GM19240 (cell line): ENCODE measurements at regions not wholly inside any gene's neighbourhood (a gene's known extent, or its start where the extent isn't known, plus 50 kb on each side); places are given as distances from the start of the nearest gene placed in this dataset.

Source experiments
- DNase-seq: peaks from one replicate; pipeline ENCODE4 v3.0.0; 2011; ENCODE audit warnings: low spot score; ENCODE audit not compliant: insufficient read length

- no peak for DNase-seq
Measured at GRCh38 chr20:22652681-22653588, 68.6 kb upstream of the FOXA2 start.

GRCh38 chr20:22653658-22654642, 69.6 kb upstream of the FOXA2 start:
- DNase-seq: no peak

GRCh38 chr20:22663528-22664025, 79.2 kb upstream of the FOXA2 start:
- DNase-seq: no peak

GRCh38 chr20:22667198-22667597, 82.8 kb upstream of the FOXA2 start:
- no peak for DNase-seq

GRCh38 chr20:22672191-22672590, 87.8 kb upstream of the FOXA2 start:
- no peak for DNase-seq

- DNase-seq: no peak
Measured at GRCh38 chr20:22673467-22673866, 89.1 kb upstream of the FOXA2 start.

GRCh38 chr20:22675341-22675740, 91.0 kb upstream of the FOXA2 start:
- no peak for DNase-seq

- DNase-seq: no peak
Measured at GRCh38 chr20:22678678-22679077, 94.3 kb upstream of the FOXA2 start.

GRCh38 chr20:22679197-22679596, 94.8 kb upstream of the FOXA2 start:
- DNase-seq: no peak

- DNase-seq: no peak
Measured at GRCh38 chr20:22680031-22680740, 95.8 kb upstream of the FOXA2 start.

GRCh38 chr20:22681591-22682248, 97.3 kb upstream of the FOXA2 start:
- DNase-seq: no peak

GRCh38 chr20:22682381-22682780, 98.0 kb upstream of the FOXA2 start:
- DNase-seq: no peak

GRCh38 chr20:22684072-22684762, 99.8 kb upstream of the FOXA2 start:
- peak; percentile 17 for DNase-seq

GRCh38 chr20:22684763-22685443, 100.5 kb upstream of the FOXA2 start:
- DNase-seq: no peak

- DNase-seq: no peak
Measured at GRCh38 chr20:22686097-22686496, 101.7 kb upstream of the FOXA2 start.

- no peak for DNase-seq
Measured at GRCh38 chr20:22687676-22688349, 103.4 kb upstream of the FOXA2 start.

- no peak for DNase-seq
Measured at GRCh38 chr20:22688485-22688884, 104.1 kb upstream of the FOXA2 start.

GRCh38 chr20:22689266-22689665, 104.9 kb upstream of the FOXA2 start:
- DNase-seq: no peak

- no peak for DNase-seq
Measured at GRCh38 chr20:22690000-22690399, 105.6 kb upstream of the FOXA2 start.
